H1 (cell line): ENCODE measurements at regions not wholly inside any gene's neighbourhood (a gene's known extent, or its start where the extent isn't known, plus 50 kb on each side); places are given as distances from the start of the nearest gene placed in this dataset.

Source experiments
- CTCF ChIA-PET: fragments of 300-600 bp; sonication (Branson Sonifier 250); formaldehyde crosslinking; loops from one replicate; lab custom pipeline; 2021; ENCODE audit not compliant: partially characterized antibody; lab: Charles Lee
- POLR2A ChIA-PET: fragments of 300-600 bp; sonication (Branson Sonifier 250); formaldehyde crosslinking; loops from one replicate; lab custom pipeline; 2021; ENCODE audit warnings: inconsistent platforms; ENCODE audit not compliant: partially characterized antibody; lab: Charles Lee
- DNase-seq, 2 experiments: peaks; one replicate each; pipeline versions ENCODE4 v3.0.0 to v3.0.0-alpha.2; 2010 to 2022; ENCODE audit warnings: low spot score in 2 of 2, low read depth in 1 of 2, mixed read lengths in 1 of 2
- FAIRE-seq: peaks from 2 replicates; lab custom pipeline; 2011; peaks lifted over from hg19 to GRCh38; lab: Jason Lieb, UNC
- H2AFZ ChIP-seq: 2 replicates; pipeline ENCODE4 v1.8.1; 2012; ENCODE audit warnings: low read length, inconsistent platforms
- H2AK5ac ChIP-seq: 2 replicates; pipeline ENCODE4 v1.6.1; 2013; ENCODE audit warnings: low read depth, low read length
- H2BK120ac ChIP-seq: replicated peaks from 2 replicates; pipeline ENCODE3; 2013; ENCODE audit warnings: low read depth, low read length, inconsistent platforms
- H2BK12ac ChIP-seq: 2 replicates; pipeline ENCODE4 v1.6.1; 2013; ENCODE audit warnings: low read depth, low read length
- H2BK15ac ChIP-seq: 2 replicates; pipeline ENCODE4 v1.6.1; 2013; ENCODE audit warnings: low read length
- H2BK20ac ChIP-seq: 2 replicates; pipeline ENCODE4 v1.6.1; 2013; ENCODE audit warnings: low read length
- H2BK5ac ChIP-seq: 2 replicates; pipeline ENCODE4 v1.6.1; 2013; ENCODE audit warnings: low read depth, low read length
- H3K14ac ChIP-seq: 2 replicates; pipeline ENCODE4 v1.6.1; 2013; ENCODE audit warnings: inconsistent platforms; ENCODE audit not compliant: insufficient read length
- H3K18ac ChIP-seq: 2 replicates; pipeline ENCODE4 v1.6.1; 2013; ENCODE audit warnings: low read length; ENCODE audit errors: extremely low read depth
- H3K23ac ChIP-seq: 2 replicates; pipeline ENCODE4 v1.6.1; 2013; ENCODE audit warnings: inconsistent platforms; ENCODE audit not compliant: insufficient read length
- H3K23me2 ChIP-seq: 2 replicates; pipeline ENCODE4 v1.6.1; 2013; ENCODE audit warnings: low read depth, low read length
- H3K27ac ChIP-seq: 2 replicates; pipeline ENCODE4 v1.6.1; 2011; ENCODE audit warnings: low read depth, low read length, inconsistent platforms
- H3K27me3 ChIP-seq, 4 experiments: replicated peaks in 1 of 4; 1 replicate in 1 of 4; 2 replicates in 3 of 4; pipeline versions ENCODE4 v1.6.1 to v1.8.1; 2011 to 2013; ENCODE audit warnings: low read length in 3 of 4, mild to moderate bottlenecking in 3 of 4, inconsistent platforms in 2 of 4, mixed read lengths in 2 of 4, moderate library complexity in 1 of 4; ENCODE audit not compliant: control insufficient read depth in 3 of 4, insufficient read depth in 3 of 4; ENCODE audit errors: extremely low read depth in 1 of 4
- H3K36me3 ChIP-seq, 4 experiments: 2 replicates each; pipeline versions ENCODE4 v1.6.1 to v1.8.1; 2011 to 2013; ENCODE audit warnings: mild to moderate bottlenecking in 4 of 4, low read length in 3 of 4, moderate library complexity in 2 of 4, control low read depth in 1 of 4, inconsistent platforms in 1 of 4; ENCODE audit not compliant: insufficient read depth in 4 of 4, control insufficient read depth in 2 of 4
- H3K4ac ChIP-seq: replicated peaks from 2 replicates; pipeline ENCODE3; 2013; ENCODE audit warnings: low read length, low read depth, mixed read lengths, inconsistent platforms; ENCODE audit not compliant: insufficient read length
- H3K4me1 ChIP-seq, 4 experiments: replicated peaks in 1 of 4; 1 replicate in 1 of 4; 2 replicates in 3 of 4; pipeline versions ENCODE4 v1.6.1 to v1.8.1; 2011 to 2013; ENCODE audit warnings: low read length in 3 of 4, inconsistent platforms in 2 of 4, mixed read lengths in 1 of 4; ENCODE audit not compliant: insufficient read depth in 4 of 4, control insufficient read depth in 3 of 4
- H3K4me2 ChIP-seq, 2 experiments: 2 replicates each; pipeline versions ENCODE4 v1.6.1 to v1.8.1; 2011 to 2013; ENCODE audit warnings: low read depth in 2 of 2, low read length in 2 of 2, control low read depth in 1 of 2, inconsistent platforms in 1 of 2, mild to moderate bottlenecking in 1 of 2; ENCODE audit not compliant: insufficient read depth in 1 of 2
- H3K4me3 ChIP-seq, 4 experiments: fragments of 200-600, 300-600 bp in 1 of 4; sonication (generic), shearing (Covaris generic), sonication (Bioruptor Twin) in 1 of 4; 2 replicates each; pipeline versions ENCODE4 v1.5.1 to v1.8.1; 2011 to 2016; ENCODE audit warnings: low read length in 4 of 4, low read depth in 3 of 4, control low read depth in 2 of 4, inconsistent platforms in 2 of 4, mild to moderate bottlenecking in 2 of 4, mixed read lengths in 1 of 4, moderate library complexity in 1 of 4; ENCODE audit not compliant: insufficient read depth in 2 of 4; ENCODE audit errors: extremely low read depth in 1 of 4
- H3K56ac ChIP-seq: replicated peaks from 2 replicates; pipeline ENCODE3; 2013; ENCODE audit warnings: low read depth, mild to moderate bottlenecking, mixed read lengths, low read length, inconsistent platforms; ENCODE audit not compliant: insufficient read length
- H3K79me1 ChIP-seq: 2 replicates; pipeline ENCODE4 v1.6.1; 2013; ENCODE audit warnings: low read depth, low read length, control low read depth
- H3K79me2 ChIP-seq, 2 experiments: 2 replicates each; pipeline versions ENCODE4 v1.6.1 to v1.8.1; 2012 to 2013; ENCODE audit warnings: low read length in 2 of 2, mild to moderate bottlenecking in 2 of 2, inconsistent platforms in 1 of 2; ENCODE audit not compliant: insufficient read depth in 2 of 2, control insufficient read depth in 1 of 2
- H3K9ac ChIP-seq, 4 experiments: replicated peaks in 1 of 4; 1 replicate in 1 of 4; 2 replicates in 3 of 4; pipeline versions ENCODE4 v1.6.1 to v1.8.1; 2011 to 2013; ENCODE audit warnings: low read depth in 3 of 4, low read length in 3 of 4, control low read depth in 2 of 4, mild to moderate bottlenecking in 2 of 4, moderate library complexity in 2 of 4, inconsistent platforms in 1 of 4; ENCODE audit errors: extremely low read depth in 1 of 4
- H3K9me3 ChIP-seq, 2 experiments: 2 replicates each; pipeline versions ENCODE4 v1.6.1 to v1.8.1; 2012 to 2013; ENCODE audit warnings: mild to moderate bottlenecking in 2 of 2, moderate library complexity in 2 of 2, control low read depth in 1 of 2, inconsistent platforms in 1 of 2, low read depth in 1 of 2, low read length in 1 of 2, mixed read lengths in 1 of 2; ENCODE audit not compliant: insufficient read depth in 2 of 2
- H4K20me1 ChIP-seq, 2 experiments: replicated peaks in 1 of 2; 2 replicates each; pipeline versions ENCODE3 to v1.8.1; 2011 to 2013; ENCODE audit warnings: inconsistent platforms in 2 of 2, low read length in 2 of 2, mild to moderate bottlenecking in 1 of 2; ENCODE audit not compliant: insufficient read depth in 2 of 2, control insufficient read depth in 1 of 2
- H4K5ac ChIP-seq: 2 replicates; pipeline ENCODE4 v1.6.1; 2013; ENCODE audit warnings: low read length, low read depth, mixed read lengths, inconsistent platforms; ENCODE audit not compliant: insufficient read length
- H4K8ac ChIP-seq: 2 replicates; pipeline ENCODE4 v1.8.0; 2013; ENCODE audit warnings: mild to moderate bottlenecking, moderate library complexity, low read length, inconsistent platforms; ENCODE audit not compliant: insufficient read depth; ENCODE audit errors: extremely low read depth
- H4K91ac ChIP-seq: replicated peaks from 2 replicates; pipeline ENCODE3; 2013; ENCODE audit warnings: low read length, mixed read lengths, inconsistent platforms; ENCODE audit not compliant: insufficient read length
- CTCF ChIP-seq, 3 experiments: IDR thresholded peaks; 1 replicate in 2 of 3; 2 replicates in 1 of 3; pipeline versions ENCODE4 v1.5.1 to v1.6.1; 2011; ENCODE audit warnings: low read length in 3 of 3, mild to moderate bottlenecking in 3 of 3, inconsistent platforms in 2 of 3, low read depth in 1 of 3, moderate library complexity in 1 of 3; ENCODE audit not compliant: insufficient read depth in 1 of 3; ENCODE audit errors: control extremely low read depth in 1 of 3
- HDAC6 ChIP-seq: IDR thresholded peaks from one replicate; pipeline ENCODE4 v1.7.1; 2012; ENCODE audit warnings: low read depth, mild to moderate bottlenecking, inconsistent platforms, low read length, moderate library complexity
- ZNF274 ChIP-seq: IDR thresholded peaks from 2 replicates; pipeline ENCODE4 v1.7.0; 2012; ENCODE audit warnings: low read length, borderline replicate concordance; ENCODE audit errors: extremely low read depth
- WGBS, 2 experiments: shearing (Covaris generic) in 1 of 2; methylation state at CpG; one replicate each; pipeline versions ENCODE4 v1.1.6 to v1.1.7; 2013 to 2015; ENCODE audit warnings: low lambda C conversion rate in 2 of 2, mixed read lengths in 2 of 2, inconsistent platforms in 1 of 2, low coverage in 1 of 2, missing lambda C conversion rate in 1 of 2; ENCODE audit not compliant: insufficient replicate concordance in 2 of 2, insufficient coverage in 1 of 2, insufficient read length in 1 of 2; ENCODE audit errors: extremely low coverage in 1 of 2, missing lambda C conversion rate in 1 of 2; 5-methylcytosine and 5-hydroxymethylcytosine counted together

GRCh38 chr14:37745657-37746056, 150.2 kb downstream of the TTC6 start:
- H2BK15ac ChIP-seq = no peak overlapping the region
- H2AFZ ChIP-seq = no peak overlapping the region
- H3K36me3 ChIP-seq = no peaks in the 10 kb centered on the region
- H4K8ac ChIP-seq = no peak overlapping the region
- no peaks in the 10 kb centered on the region for H3K9me3 ChIP-seq
- no peak overlapping the region for H2BK20ac ChIP-seq
- POLR2A ChIA-PET = no interaction called here
- H2BK5ac ChIP-seq = no peak overlapping the region
- H3K4me2 ChIP-seq = no peak overlapping the region
- no peaks in the 10 kb centered on the region for H3K23me2 ChIP-seq
- no peak overlapping the region for H3K14ac ChIP-seq
- H2BK12ac ChIP-seq = no peak overlapping the region
- H4K5ac ChIP-seq = no peak overlapping the region
- no peaks in the 10 kb centered on the region for H3K79me1 ChIP-seq
- no peak overlapping the region for H4K91ac ChIP-seq
- no peak overlapping the region for H3K9ac ChIP-seq
- no peak overlapping the region for H3K27ac ChIP-seq
- no peaks in the 10 kb centered on the region for H3K27me3 ChIP-seq
- H3K56ac ChIP-seq = no peak overlapping the region
- no peak overlapping the region for H3K4ac ChIP-seq
- H3K4me1 ChIP-seq = no peaks in the 10 kb centered on the region; a peak in 1 of 7 replicates
- H2AK5ac ChIP-seq = no peak overlapping the region
- H3K79me2 ChIP-seq = no peaks in the 10 kb centered on the region
- H3K18ac ChIP-seq = no peak overlapping the region
- DNase-seq = no peak
- WGBS, 2 experiments = 90% methylated on average over 2 of the region's 2 CpGs; no CpG with 5 or more reads in 1 of the 2 experiments
- no peak overlapping the region for H2BK120ac ChIP-seq
- H4K20me1 ChIP-seq = no peaks in the 10 kb centered on the region
- H3K23ac ChIP-seq = no peak overlapping the region
- no peak for FAIRE-seq
- no peak for TF ChIP-seq ZNF274
- no peak for TF ChIP-seq CTCF (IDR thresholded peaks at IDR 0.05; ENCODE audit: control extremely low read depth in 1 of 3, insufficient read depth in 1 of 3, low read depth in 1 of 3, low read length in 3 of 3)
- TF ChIP-seq HDAC6 = no peak
- H3K4me3 ChIP-seq = no peak overlapping the region
- CTCF ChIA-PET = interaction anchor here (0.9 to 1.3 kb wide), 2 partner anchors 17 to 129 kb away, joined by 3 read pairs; no protein-coding TSS in a partner anchor
